ENCODE measurements at regions not wholly inside any gene's neighbourhood (a gene's known extent, or its start where the extent isn't known, plus 50 kb on each side); places are given as distances from the start of the nearest gene placed in this dataset.

GRCh38 chr1:56442290-56442877 lies 137.0 kb downstream of the PLPP3 start:
- FAIRE-seq (no peak), DNase-seq (ENCODE audit: low spot score in 2 of 2) (no peak)

GRCh38 chr1:56441601-56442000 lies 137.8 kb downstream of the PLPP3 start:
- no peak for DNase-seq (ENCODE audit: low spot score in 2 of 2)
- FAIRE-seq: no peak

- DNase-seq (ENCODE audit: low spot score in 2 of 2): no peak
- FAIRE-seq: no peak
Observed at GRCh38 chr1:56439610-56440264, 139.6 kb downstream of the PLPP3 start.

- DNase-seq (ENCODE audit: low spot score in 2 of 2) (no peak), FAIRE-seq (no peak)
Observed at GRCh38 chr1:56438901-56439551, 140.3 kb downstream of the PLPP3 start.

- FAIRE-seq: no peak
Observed at GRCh38 chr1:56437959-56438358, 141.4 kb downstream of the PLPP3 start.

GRCh38 chr1:56436912-56437417 lies 142.4 kb downstream of the PLPP3 start:
- no peak for FAIRE-seq
- peak in 1 of 2 donors; percentile 17 for DNase-seq (ENCODE audit: low spot score in 2 of 2)

More at GRCh38 chr1:56437959-56438358, 141.4 kb downstream of the PLPP3 start:
- no peak for DNase-seq (ENCODE audit: low spot score in 2 of 2)

- DNase-seq (ENCODE audit: low spot score in 2 of 2) (no peak), FAIRE-seq (no peak)
Observed at GRCh38 chr1:56436296-56436695, 143.1 kb downstream of the PLPP3 start.

- DNase-seq (ENCODE audit: low spot score in 2 of 2) (peak in 1 of 2 donors; percentile 31), FAIRE-seq (no peak)
Observed at GRCh38 chr1:56435434-56436262, 143.7 kb downstream of the PLPP3 start.

- FAIRE-seq (no peak), DNase-seq (ENCODE audit: low spot score in 2 of 2) (no peak)
Observed at GRCh38 chr1:56434740-56435139, 144.6 kb downstream of the PLPP3 start.

- DNase-seq (ENCODE audit: low spot score in 2 of 2) (no peak), FAIRE-seq (no peak)
Observed at GRCh38 chr1:56434025-56434424, 145.3 kb downstream of the PLPP3 start.

- DNase-seq (ENCODE audit: low spot score in 2 of 2) (no peak), FAIRE-seq (no peak)
Observed at GRCh38 chr1:56433056-56433577, 146.2 kb downstream of the PLPP3 start.

- FAIRE-seq (no peak), DNase-seq (ENCODE audit: low spot score in 2 of 2) (no peak)
Observed at GRCh38 chr1:56432166-56432971, 147.0 kb downstream of the PLPP3 start.

- no peak for FAIRE-seq
- DNase-seq (ENCODE audit: low spot score in 2 of 2): no peak
Observed at GRCh38 chr1:56430141-56430839, 149.1 kb downstream of the PLPP3 start.

GRCh38 chr1:56429288-56429687 lies 150.1 kb downstream of the PLPP3 start:
- no peak for FAIRE-seq
- DNase-seq (ENCODE audit: low spot score in 2 of 2): no peak

- DNase-seq (ENCODE audit: low spot score in 2 of 2) (no peak), FAIRE-seq (no peak)
Observed at GRCh38 chr1:56426587-56427381, 152.6 kb downstream of the PLPP3 start.

GRCh38 chr1:56425494-56426037 lies 153.8 kb downstream of the PLPP3 start:
- FAIRE-seq (no peak), DNase-seq (ENCODE audit: low spot score in 2 of 2) (no peak)

GRCh38 chr1:56424744-56425493 lies 154.4 kb downstream of the PLPP3 start:
- no peak for DNase-seq (ENCODE audit: low spot score in 2 of 2)

More at GRCh38 chr1:56424744-56425493, 154.4 kb downstream of the PLPP3 start:
- no peak for FAIRE-seq
